Mucosa of descending colon (tissue), 3 donors: ENCODE measurements at regions not wholly inside any gene's neighbourhood (a gene's known extent, or its start where the extent isn't known, plus 50 kb on each side); places are given as distances from the start of the nearest gene placed in this dataset.

Source experiments
- ATAC-seq: fragments of 200-7000 bp; cut with Tn5 transposase; one replicate; pipeline ENCODE4 v1.9.1; 2020; ENCODE audit warnings: mild to moderate bottlenecking, moderate library complexity
- DNase-seq, 3 donors: peaks; one replicate each; pipeline ENCODE4 v3.0.0-alpha.2; 2020
- H3K36me3 ChIP-seq: fragments of 200-600 bp; one replicate; pipeline ENCODE4 v1.8.0; 2021; ENCODE audit warnings: low read depth, mild to moderate bottlenecking
- H3K4me1 ChIP-seq: fragments of 200-600 bp; one replicate; pipeline ENCODE4 v1.8.0; 2021; ENCODE audit warnings: low read depth, mild to moderate bottlenecking
- H3K4me3 ChIP-seq: fragments of 200-600 bp; one replicate; pipeline ENCODE4 v1.8.0; 2021; ENCODE audit warnings: mild to moderate bottlenecking
- H3K9me3 ChIP-seq: fragments of 200-600 bp; one replicate; pipeline ENCODE4 v1.8.0; 2021; ENCODE audit warnings: mild to moderate bottlenecking
- intact Hi-C, 2 donors: fragments of 100-400 bp; cut with DNase I in 1 of 2; cut with micrococcal nuclease in 1 of 2; formaldehyde crosslinking; loops; one replicate each; pipeline versions ENCODE4 v1.11.0 to v1.11.1; 2022; cut with DNase I, micrococcal nuclease
- TF ChIP-seq, protein P1 (sequence below): fragments of 200-600 bp; IDR thresholded peaks from one replicate; pipeline ENCODE4 v1.8.0; 2022; ENCODE audit warnings: antibody characterized with exemption, mild to moderate bottlenecking
- donor health status: DM: no; HTN: no; CAD: no; lungs with moderate emphysema.
- donor health status: DM: no; HTN: no; CAD: no.
- donor health status: DM: no; HTN: yes; CAD: no.

DNA sequence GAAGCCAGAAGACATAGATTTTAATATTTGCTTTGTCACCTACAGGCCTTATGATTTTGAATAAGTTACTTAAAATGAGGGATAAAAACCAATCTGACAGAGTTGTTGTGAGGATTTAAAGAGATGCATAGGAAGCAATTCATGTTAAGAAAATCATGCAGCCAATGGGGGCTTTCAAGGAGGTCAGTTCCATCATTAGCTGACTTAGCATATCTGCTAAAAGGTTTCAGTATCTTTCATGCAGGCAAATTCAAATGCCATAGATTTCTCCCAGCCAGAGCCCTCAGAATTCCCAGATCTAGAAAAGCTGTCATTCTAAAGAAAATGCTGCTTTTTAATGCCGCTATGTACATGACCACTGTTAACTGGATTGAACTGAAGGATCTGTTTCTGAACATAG is 176.1 kb downstream of the GOLIM4 start:
- no peak overlapping the region for H3K4me3 ChIP-seq
- no peaks in the 10 kb centered on the region for H3K9me3 ChIP-seq
- H3K4me1 ChIP-seq = no peaks in the 10 kb centered on the region
- TF ChIP-seq, protein P1, sequence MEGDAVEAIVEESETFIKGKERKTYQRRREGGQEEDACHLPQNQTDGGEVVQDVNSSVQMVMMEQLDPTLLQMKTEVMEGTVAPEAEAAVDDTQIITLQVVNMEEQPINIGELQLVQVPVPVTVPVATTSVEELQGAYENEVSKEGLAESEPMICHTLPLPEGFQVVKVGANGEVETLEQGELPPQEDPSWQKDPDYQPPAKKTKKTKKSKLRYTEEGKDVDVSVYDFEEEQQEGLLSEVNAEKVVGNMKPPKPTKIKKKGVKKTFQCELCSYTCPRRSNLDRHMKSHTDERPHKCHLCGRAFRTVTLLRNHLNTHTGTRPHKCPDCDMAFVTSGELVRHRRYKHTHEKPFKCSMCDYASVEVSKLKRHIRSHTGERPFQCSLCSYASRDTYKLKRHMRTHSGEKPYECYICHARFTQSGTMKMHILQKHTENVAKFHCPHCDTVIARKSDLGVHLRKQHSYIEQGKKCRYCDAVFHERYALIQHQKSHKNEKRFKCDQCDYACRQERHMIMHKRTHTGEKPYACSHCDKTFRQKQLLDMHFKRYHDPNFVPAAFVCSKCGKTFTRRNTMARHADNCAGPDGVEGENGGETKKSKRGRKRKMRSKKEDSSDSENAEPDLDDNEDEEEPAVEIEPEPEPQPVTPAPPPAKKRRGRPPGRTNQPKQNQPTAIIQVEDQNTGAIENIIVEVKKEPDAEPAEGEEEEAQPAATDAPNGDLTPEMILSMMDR = no peak
- ATAC-seq (no peak), DNase-seq (no peak)
- intact Hi-C loops = no loop called here
- no peaks in the 10 kb centered on the region for H3K36me3 ChIP-seq

DNA sequence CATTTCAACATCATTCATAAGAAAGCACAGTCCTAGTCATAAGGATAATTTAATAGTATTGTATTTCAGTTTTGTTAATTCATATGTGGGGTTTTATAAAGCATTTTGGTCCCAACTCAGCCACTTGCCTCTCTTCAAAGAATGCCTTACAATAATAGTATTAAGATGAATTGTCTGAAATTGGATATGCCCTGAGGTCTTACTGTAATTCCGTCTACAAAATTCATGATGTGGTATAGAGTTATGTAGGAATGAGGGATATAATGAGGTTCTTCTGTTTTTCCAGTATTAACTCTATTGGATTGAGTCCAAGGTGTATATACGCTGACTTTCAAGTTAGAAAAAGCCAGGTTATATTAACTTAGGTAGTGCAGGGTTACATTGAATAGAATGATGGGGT is 177.0 kb downstream of the GOLIM4 start:
- TF ChIP-seq, protein P1 = no peak
- ATAC-seq (no peak), DNase-seq (no peak)
- intact Hi-C loops = no loop called here
- H3K4me1 ChIP-seq = no peaks in the 10 kb centered on the region
- H3K9me3 ChIP-seq = no peaks in the 10 kb centered on the region
- H3K4me3 ChIP-seq = no peak overlapping the region
- no peaks in the 10 kb centered on the region for H3K36me3 ChIP-seq

DNA sequence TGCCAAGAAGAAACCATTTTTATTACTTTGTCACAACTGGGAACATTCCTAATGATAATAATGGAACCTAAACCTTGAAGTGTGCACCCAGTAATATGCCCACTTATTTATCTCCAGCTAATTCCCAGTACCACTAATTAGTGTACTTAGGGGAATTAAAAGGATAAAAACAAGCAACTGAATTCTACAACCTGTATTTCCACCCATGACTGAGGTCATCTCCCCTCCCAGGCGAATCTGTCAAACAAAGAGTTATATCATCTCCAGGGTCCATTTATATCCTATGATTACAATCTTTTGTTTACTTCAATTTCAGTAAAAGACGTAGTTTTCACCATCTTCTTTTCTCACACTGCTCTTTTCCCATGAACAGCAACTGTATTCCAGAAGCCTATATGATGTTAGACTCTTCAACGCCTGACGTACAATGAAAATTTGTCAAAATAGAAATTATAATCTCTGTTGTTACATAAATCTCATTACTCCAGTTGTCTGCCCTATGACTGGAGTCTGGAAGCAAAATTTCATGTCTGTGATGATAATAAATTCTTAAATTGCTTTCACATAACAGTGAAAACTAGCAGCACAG is 177.6 kb downstream of the GOLIM4 start:
- Histone ChIP-seq H3K36me3 (no peaks in the 10 kb centered on the region), H3K4me1 (no peaks in the 10 kb centered on the region), H3K9me3 (no peaks in the 10 kb centered on the region), H3K4me3 (no peak overlapping the region)
- no peak for DNase-seq
- intact Hi-C loops = no loop called here
- TF ChIP-seq, protein P1 = no peak
- no peak for ATAC-seq

DNA sequence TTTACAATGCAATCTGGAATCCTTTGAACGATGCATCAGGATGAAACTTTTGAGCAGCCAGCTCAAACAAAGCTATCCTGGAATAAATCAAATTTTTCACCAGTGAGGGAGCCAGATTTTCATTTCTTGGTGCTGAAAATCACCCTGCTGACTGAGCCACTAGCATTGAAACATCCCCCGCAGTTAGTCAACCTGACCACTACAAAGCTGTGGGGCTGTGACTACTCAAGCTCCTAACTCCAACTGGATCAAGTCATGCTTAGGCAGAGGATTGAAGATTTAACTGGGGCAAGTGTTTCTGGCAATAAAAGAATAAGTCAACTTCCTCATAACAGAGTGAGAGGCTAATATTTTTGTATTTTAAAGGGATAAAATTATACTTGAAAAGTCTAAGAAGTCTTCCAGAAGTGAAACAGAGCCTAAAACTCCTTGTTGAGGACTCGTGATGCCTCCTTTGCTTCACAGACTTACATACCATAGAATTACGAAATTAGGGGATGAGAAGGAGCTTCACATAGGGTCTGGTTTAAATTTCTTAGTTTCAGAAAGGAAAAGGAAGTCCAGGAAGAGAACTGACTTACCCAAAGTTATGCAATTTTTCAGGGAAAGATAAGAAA is 177.8 kb downstream of the SERPINI1 start:
- Histone ChIP-seq H3K4me1 (no peaks in the 10 kb centered on the region), H3K4me3 (no peak overlapping the region), H3K36me3 (no peaks in the 10 kb centered on the region), H3K9me3 (no peaks in the 10 kb centered on the region)
- DNase-seq (no peak), ATAC-seq (no peak)
- TF ChIP-seq, protein P1 = no peak
- intact Hi-C loops = no loop called here

DNA sequence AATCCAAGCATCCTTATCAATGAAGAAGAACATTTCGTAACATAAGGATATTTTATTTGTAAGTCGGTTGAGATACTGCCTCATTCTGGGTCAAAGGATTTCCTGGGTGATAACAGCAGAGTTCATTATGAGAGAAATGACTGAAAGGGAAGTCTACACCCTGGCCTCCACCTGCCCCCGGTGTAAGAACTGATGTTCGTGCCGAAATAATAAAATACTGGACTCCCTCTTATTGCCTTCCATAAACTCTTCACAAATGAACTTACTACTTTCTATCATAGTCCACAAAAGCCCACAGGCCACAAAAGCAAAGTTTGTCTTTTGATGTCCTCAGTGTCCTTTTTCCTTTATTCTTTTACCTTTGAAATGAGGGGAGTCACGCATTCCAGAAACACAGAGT is 174.4 kb downstream of the SERPINI1 start:
- H3K36me3 ChIP-seq = no peaks in the 10 kb centered on the region
- peak; percentile 73 for ATAC-seq

More for the DNA sequence above, 174.4 kb downstream of the SERPINI1 start:
- intact Hi-C loops = no loop called here
- TF ChIP-seq, protein P1 = no peak
- Histone ChIP-seq H3K4me3 (no peak overlapping the region), H3K4me1 (no peaks in the 10 kb centered on the region), H3K9me3 (no peaks in the 10 kb centered on the region)
- no peak for DNase-seq
